ELR (cell line): ENCODE measurements at regions not wholly inside any gene's neighbourhood (a gene's known extent, or its start where the extent isn't known, plus 50 kb on each side); places are given as distances from the start of the nearest gene placed in this dataset.

Source experiments
- DNase-seq: peaks from one replicate; pipeline ENCODE4 v3.0.0-alpha.2; 2015; ENCODE audit warnings: low read depth

DNA sequence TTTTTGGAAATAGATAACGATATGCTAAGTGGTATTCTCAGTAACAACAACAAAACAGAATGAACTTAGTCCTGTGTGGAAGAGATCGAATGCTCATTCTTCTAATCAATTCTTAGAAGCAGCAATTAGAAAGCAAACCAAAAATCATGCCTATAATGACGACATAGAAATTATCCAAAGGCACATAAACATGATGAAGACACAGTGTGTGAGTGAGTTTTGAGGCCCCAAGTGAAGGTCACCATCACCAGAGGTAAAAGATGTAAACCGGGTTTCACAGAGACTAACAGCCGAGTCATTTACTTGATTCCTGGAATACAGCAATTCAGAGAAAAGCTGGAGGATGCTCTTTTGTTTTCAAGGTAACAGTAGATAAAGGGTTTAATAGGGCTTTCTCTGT is 509.2 kb downstream of the TDRD15 start:
- DNase-seq = no peak

DNA sequence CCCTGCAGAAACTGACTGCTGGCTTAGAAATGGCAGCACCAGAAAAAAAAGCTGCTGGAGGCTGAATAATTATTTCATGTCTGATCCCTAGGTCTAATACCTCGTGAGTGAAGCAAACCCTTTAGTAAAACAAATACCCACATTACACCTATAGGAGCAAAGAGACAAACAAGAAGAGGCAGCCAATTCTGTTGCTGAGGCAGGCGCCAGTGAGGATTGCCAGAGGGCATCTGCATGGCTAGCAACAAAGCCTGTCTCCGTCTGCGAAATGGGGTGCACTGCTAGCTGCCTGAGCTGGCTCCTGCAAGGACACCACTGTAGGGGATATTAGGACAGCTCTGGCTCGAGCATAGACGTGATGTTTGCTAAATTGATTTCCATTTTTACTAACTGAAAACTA is 509.7 kb downstream of the TDRD15 start:
- no peak for DNase-seq

DNA sequence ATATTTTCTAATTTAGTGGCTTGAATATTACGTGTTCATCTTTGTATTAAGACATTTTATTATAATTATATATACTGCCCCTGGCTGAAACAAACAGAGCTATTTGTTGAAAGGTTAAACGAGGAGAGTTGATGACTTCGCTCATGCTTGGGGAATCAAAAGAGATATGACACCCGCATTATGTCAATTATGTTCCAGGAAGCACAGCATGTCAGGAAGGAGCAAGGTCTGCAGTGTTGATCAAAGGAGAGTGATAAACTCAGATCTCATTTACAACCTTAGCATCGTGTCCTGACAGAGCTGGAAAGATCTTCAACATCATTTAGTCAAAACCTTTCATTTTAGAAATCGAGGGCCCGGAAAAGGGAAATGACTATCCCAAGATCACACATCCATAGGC is 510.1 kb downstream of the TDRD15 start:
- DNase-seq = no peak

DNA sequence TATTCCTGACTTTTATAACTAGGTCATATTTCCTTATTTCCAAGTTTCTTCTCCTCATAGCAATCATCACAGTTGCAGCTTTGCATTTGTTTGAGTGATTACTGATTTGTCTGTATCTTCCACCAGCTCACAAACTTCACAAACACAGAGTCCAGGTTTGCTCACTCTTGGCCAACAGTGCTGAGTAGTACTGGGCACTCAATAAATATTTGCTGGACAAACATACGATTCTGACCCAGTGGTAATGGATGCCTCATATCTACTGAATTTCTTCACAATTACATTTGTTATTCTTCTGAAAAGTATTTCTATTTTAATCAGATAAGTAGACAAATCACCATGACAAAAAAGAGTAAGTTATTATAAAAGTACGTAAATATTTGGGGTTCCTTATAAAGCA is 516.3 kb downstream of the TDRD15 start:
- no peak for DNase-seq

DNA sequence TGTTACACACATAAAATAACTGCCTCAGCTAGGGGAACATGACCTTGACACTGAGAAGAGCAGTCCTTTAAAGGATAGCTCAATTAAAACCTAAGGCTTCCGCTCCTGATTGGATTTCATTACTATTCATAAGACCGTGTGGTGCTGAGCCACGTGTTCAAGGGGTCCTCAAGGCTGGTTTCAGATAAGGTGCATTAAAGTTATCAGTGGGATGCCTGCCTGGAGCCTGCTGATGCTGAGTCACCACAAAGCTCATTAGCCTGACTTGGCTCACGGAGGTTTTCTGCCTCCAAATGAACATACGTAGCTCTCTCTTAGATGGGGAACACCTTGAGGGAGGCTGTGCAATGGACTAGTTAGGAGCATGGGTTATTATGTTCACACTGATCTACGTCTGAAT is 518.9 kb downstream of the TDRD15 start:
- no peak for DNase-seq

DNA sequence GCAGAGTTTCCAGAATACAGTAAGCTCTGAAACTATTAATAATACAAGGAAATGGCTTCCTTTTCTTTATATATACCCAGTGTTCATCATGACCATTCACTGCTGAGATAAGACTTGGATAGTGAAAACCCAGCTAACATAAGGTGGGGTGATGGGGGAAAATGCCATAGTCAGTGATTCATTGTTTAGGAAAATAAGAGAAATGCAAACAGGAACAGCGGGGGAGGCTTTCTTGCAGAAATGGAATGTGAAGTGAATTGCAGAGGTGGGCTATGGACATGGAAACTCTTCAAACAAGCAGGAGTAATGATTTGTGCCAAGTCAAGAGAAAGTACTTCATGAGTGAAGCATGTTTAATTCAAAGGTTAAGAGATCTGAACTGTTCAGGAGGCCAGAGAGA is 519.4 kb downstream of the TDRD15 start:
- DNase-seq = no peak

DNA sequence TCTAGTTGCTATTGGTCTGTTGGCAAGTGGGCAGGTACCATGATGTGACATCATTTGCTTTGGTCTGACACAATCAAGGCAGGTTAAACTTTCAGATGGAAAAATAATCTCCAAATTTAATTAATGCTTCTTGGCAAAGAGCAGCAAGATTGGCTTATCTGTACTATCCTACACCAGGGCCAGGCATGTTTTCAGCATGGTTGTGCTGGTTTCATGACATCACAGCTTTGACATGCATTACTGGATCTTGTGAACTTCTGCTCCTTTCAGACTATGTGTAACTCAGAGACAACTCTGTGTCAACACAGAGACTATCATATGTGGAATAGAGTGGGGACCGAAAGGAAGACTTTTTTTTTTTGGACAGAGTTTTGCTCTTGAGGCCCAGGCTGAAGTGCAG is 520.5 kb downstream of the TDRD15 start:
- DNase-seq = no peak

DNA sequence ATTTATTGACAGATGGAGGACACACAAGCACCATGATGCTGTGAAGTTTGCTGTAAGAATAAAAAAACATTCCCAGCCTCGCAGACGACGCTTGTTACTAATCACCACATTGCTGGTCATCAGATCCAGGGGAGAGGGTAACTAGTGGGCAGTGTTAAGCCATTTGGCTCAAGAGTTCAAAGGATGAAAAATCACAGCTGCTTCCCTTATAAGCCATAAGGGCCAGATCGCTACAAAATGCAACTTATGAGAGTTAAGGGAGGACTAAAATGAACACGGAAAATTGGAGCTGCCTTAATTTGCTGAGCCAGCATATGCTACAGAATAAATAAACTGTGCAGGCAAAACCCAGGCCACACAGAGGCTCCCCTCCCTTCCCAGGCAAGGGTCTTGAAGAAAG is 522.6 kb downstream of the TDRD15 start:
- no peak for DNase-seq

DNA sequence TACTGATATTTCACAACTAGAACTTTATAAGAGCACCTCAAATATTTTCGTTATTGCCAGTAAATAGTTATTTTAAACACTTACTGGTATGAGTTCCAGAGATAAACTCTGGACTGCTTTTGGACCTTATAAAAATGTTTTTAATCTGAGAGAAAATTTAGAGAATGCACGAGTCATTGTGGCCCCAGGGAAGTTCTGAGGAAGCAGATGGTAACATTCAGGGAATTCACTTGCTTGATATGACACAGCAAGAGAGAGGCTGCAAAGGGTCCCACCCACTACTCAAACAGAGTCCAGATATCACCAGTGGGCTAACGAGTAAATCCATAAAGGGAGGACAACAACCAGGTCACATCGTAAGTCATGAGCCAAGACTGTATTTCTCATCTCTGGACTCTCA is 526.8 kb downstream of the TDRD15 start:
- DNase-seq = no peak

DNA sequence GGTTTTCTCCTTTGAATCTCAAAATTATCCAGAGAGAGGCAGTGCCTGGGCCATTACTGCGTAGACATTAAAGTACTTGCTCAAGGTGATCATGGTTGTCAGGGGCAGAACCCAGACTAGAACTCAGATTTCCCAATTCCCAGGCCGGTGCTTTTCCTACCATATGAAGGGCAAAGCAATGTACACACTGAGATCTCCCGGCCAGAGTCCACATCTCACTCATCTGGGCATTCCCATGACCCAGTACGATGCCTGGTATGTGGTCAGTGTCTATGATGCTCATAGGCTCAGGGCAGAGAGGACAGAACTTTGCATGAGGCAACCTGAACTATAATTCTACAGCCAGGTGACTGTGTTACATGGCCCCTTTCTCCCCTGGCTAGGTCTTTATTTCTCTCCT is 531.4 kb downstream of the TDRD15 start:
- DNase-seq = no peak

DNA sequence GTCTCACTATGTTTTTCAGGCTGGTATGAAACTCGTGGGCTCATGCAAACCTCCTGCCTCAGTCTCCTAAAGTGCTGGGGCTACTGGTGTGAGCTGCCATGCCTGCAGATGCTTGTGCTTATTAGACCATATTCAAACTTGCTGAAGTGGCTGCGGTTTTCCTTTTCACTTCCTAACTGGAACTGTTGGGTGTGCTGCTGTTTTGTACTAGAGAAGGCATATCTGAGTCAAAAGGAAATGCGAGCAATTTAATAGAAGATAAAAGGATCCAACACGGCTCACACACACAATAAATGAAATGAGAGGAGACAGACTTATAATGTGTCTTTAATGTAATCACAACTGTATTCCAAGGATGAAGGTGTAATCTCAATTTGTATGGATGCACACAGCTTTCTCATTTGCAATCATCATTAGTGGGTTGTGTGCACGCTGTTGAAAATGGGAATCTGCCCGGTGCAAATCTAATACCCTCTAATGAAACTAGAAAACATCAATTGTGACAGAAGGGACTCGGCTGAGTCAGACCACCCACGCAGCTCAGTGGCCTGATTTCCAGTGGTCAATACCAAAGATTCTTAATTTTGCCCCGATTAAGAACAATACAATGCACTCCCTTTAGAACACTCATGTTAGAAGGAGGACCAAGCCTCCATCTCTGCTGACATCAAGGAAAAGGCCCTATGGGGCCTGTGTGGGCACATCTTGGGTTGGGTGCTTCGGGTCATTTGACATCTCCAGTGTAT is 532.7 kb downstream of the TDRD15 start:
- DNase-seq = no peak

DNA sequence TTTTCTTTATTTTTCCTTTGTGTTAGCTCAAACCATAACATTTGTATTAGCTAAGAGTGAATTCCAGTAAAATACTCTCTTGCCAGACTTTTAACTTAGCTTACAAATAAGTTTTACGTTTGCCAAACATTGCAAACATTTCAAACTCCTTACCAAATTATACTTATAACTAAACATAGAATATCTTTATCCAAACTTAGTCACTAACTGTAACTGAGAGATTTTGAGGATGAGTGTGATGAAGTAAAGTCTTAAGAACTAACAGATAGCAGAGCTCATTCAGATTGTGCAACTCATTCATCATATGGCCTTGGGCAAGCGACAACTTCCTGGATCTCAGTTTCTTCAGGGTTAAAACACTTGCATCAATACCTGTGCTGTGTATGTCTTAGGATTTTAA is 533.7 kb downstream of the TDRD15 start:
- no peak for DNase-seq

DNA sequence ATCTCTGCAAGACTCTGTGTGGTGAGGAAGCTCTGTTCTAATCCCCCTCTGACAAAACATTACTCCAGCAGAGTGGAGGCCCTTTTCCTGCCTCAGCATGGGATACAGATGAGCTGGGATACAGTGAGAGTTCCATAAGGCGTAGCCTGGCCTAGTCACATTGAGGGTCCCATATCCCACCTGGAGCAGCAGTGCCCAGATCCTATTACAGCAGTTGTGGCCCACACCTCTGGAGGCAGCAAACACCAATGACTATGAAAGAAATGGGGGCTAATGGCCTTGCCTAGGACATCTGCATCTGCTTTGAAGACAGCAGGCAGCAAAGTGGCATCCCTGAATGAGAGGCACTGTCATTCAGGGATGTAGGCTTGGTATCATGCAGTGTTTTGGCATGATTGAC is 534.5 kb downstream of the TDRD15 start:
- DNase-seq = no peak

DNA sequence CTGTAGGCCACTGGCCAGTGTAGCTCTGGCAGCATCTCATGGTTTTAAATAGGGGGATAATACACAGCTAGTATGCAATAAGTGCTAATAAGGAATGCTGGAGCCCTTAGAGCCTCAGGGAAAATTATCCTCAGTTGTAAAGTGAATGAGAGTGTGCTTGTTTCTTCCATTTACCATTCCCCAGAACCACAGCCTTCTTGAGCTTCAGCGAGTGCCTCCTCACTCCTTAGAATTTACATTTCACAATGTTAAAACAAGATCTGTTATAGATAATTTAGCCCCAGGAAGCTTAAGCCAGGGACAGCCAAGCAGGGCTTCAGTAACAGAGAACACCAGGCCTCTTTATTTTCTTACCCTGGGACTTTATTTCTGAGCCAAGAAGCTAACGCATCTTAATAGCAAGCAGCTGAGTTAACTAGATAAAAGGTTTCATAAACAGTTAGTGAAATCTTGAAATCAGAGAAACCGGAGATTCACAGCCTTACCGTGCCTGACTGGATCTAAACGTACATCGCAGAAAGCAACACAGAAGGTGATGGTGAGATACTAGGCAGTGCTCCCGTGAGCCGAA is 535.2 kb downstream of the TDRD15 start:
- no peak for DNase-seq

DNA sequence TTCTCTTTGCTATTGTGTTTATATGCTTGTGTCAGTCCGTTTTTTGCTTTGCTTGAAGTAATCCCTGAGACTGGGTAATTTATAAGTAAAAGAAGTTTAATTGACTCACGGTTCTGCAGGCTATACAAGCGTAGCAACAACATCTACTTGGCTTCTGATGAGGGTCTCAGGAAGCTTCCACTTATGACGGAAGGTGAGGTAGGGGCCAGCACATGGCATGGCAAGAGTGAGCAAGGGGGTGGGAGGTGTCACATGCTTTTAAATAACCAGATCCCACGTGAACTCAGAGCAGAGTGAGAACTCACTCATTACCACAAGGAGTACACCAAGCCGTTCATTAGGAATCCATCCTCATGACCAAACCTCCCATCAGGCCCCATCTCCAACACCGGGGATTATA is 540.3 kb downstream of the TDRD15 start:
- no peak for DNase-seq

DNA sequence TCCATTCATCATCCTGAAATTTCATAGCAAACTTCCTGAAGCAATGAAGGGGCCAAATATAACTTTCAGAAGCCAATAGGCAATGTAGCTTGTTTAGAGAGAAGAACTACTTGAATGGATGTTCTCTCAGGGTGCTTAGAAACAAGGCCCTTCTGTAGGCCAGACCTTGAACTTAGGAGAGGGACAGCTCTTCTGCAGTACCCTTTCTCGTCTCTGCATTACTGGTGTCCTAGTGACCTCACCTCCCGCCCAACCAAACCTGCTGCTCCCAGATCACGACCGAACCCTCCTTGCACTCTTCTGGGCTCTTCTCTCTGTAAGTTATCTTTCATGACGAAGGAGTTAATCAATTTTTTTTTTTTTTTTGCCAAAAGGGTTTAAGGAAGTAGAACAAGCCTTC is 543.9 kb downstream of the TDRD15 start:
- DNase-seq = no peak

DNA sequence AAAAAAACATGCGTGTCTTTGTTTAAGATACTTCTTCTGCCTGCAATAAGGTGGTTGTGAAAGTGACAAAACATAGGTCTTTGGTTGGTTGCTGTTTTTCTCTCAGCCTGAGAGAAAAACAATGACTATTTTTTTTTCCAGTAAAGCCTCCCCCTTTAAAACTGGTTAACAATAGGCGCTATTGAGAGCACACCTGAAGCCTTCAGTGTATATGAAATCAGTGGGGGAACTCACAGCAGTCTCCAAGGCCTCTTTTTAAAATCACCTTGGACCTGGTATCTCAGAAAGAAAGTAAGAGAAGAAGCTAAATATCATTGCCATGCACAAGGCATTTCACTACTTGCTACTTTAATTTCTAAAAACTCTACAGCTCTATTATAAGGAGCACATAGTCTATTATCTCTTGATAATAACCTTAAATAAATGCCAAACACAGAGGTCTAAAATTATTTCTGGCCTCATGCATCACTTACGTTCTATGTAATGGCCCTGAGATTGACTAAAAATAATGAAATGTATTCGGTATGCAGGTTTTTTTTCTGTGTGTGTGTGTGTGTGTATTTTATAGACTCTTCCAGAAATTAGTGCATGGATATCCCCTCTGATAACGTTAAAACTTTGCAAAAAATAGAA is 544.4 kb downstream of the TDRD15 start:
- no peak for DNase-seq

DNA sequence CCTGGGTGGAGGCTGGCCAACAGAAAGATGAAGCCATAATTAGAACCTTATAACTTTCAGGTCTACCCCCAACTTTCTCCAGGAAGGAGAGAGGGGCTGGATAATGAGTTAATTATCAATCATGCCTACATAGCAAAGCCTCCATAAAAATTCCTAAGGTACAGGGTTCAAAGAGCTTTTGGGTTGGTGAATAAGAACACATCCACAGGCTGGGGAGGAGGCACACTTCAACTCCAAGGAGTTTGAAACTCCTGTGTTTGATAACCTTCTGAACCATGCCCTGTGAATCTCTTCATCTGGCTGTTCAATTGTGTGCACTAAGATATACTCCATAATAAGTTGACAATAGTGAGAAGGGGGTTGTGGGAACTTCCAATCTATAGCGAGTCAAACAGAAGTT is 552.3 kb downstream of the TDRD15 start:
- DNase-seq = no peak

DNA sequence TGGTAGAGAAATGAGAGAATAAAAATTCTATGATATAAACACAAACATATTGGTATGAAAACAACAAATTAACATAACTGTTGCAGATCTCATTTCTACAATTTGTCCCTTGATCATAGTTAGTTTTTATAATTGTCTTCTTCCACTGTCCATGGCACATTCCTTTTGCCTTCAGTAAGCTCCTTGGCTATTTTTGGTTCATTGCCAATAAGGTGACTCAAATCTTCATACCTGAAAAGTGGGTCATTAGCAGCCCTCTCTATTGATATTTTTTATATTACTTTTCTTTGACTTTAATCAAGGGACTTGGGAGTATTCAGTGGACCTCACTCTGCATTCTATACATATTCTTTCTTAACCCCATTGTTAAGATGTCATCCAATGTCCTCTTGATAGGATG is 552.9 kb downstream of the TDRD15 start:
- DNase-seq = peak; percentile 3

DNA sequence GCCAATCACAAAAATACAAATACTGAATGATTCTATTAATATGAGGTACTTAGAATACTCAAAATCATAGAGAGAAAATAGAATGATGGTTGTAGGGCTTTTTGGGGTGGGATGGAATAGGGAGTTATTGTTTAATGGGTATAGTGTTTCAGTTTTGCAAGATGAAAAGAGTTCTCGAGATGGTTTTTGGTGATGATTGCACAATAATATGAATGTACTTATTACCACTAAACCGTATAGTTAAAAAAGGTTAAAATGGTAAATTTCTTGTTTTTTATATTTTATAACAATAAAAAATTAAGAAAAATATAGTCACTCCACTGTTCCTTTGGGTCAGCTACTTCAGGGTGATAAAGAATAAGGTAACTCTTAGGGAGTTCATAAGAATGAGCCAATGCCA is 560.1 kb downstream of the TDRD15 start:
- DNase-seq = no peak

DNA sequence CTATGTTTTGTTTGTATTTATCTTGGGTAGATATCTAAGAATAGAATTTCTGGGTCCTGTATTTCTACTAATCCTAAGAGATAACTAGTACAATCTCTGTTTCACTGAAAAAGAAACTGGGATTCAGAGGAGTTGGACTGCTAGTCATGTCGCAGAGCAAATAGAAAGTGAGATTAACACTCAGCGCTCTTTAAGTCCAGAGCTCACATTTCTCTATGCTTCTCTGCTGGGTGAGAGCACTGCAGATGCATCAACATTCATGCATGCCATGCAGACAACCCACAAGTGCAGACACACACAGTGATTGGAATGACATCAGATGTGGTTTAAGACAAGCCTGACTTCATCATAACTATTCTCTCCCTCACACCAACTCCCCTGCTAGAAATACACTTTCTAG is 563.8 kb downstream of the TDRD15 start:
- no peak for DNase-seq

DNA sequence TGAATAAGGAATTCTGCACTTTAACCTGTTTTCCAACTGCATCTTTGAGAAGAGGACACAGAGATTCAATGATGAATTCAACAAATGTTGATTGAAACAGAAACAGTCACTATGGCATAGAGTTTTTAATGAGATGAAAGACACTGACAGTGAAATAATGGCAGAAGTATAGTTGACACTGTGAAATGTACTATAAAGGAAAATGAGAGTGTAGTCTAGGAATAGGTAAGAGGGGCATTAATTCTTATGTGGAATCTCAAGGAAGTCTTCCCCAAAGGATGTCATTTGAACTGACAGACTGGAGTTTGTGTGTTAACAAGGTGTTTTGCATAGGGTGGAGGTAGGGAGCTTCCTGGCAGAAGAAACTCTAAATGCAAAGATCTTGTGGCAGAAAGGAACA is 566.2 kb downstream of the TDRD15 start:
- DNase-seq = no peak

DNA sequence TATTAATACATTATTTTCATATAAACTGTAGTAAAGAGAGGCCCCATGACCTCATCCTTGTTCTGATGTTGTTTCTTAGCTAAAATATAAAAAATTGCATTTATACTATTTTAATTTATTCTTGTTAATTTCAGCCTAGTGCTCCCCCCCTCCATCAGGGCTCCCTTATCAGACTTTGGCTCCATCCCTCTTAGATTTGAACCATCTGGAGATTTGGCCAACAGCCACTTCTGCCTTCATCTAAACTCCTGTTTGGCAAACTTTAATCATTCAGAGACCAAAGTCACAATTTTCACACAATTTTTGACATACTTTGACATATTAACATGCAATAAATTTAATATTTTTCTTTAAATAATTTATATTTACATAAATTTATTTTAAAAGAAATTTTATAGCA is 569.3 kb downstream of the TDRD15 start:
- no peak for DNase-seq
